Hepatic stellate cell (primary cell): ENCODE measurements at regions not wholly inside any gene's neighbourhood (a gene's known extent, or its start where the extent isn't known, plus 50 kb on each side); places are given as distances from the start of the nearest gene placed in this dataset.
A peak's percentile ranks its signal among the peaks of the same experiment; 100 is the strongest.

ENCODE experiments used
- DNase-seq: peaks from one replicate; pipeline ENCODE4 v3.0.0; 2011; ENCODE audit warnings: low spot score

GRCh38 chr3:130260918-130261317, 84.6 kb upstream of the COL6A5 start:
- no peak for DNase-seq

GRCh38 chr3:130263708-130264107, 81.8 kb upstream of the COL6A5 start:
- DNase-seq = no peak

GRCh38 chr3:130266817-130267216, 78.7 kb upstream of the COL6A5 start:
- DNase-seq = no peak

GRCh38 chr3:130276203-130276803, 69.2 kb upstream of the COL6A5 start:
- peak; percentile 31 for DNase-seq

GRCh38 chr3:130288670-130289069, 56.8 kb upstream of the COL6A5 start:
- DNase-seq = no peak

GRCh38 chr3:130291148-130291547, 54.3 kb upstream of the COL6A5 start:
- no peak for DNase-seq

- no peak for DNase-seq
Observed at GRCh38 chr3:130293247-130293646, 52.2 kb upstream of the COL6A5 start.
